GM18867 (cell line): ENCODE measurements at regions not wholly inside any gene's neighbourhood (a gene's known extent, or its start where the extent isn't known, plus 50 kb on each side); places are given as distances from the start of the nearest gene placed in this dataset.

Experiments used
- ATAC-seq: cut with Tn5 transposase; IDR thresholded peaks from one replicate; pipeline ENCODE4 v1.9.1; 2021; ENCODE audit warnings: mild to moderate bottlenecking, moderate library complexity; ENCODE audit not compliant: unreplicated experiment

GRCh38 chr2:60652832-60653340 lies 99.4 kb upstream of the BCL11A start:
- ATAC-seq = no peak

- no peak for ATAC-seq
Observed at GRCh38 chr2:60657673-60658072, 98.4 kb upstream of the PAPOLG start.

DNA sequence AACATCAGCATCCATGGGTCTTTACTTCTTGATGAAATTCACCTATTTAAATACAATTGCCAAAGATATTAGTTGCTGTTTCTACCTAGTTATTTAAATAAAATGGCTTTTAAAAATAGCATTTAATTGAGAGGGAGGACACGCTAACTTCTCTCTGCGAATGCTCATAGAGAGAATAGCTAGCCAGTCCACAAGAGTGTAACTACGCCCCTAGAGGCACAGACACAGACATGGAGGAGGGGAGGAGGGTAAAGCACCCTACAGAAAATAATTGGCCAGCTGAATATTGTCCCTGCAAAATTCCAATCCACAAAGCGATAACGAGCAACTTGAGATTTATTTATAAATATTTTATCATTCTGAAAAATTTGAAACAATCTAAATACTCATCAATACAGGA lies 97.0 kb upstream of the PAPOLG start:
- ATAC-seq = peak; percentile 50

DNA sequence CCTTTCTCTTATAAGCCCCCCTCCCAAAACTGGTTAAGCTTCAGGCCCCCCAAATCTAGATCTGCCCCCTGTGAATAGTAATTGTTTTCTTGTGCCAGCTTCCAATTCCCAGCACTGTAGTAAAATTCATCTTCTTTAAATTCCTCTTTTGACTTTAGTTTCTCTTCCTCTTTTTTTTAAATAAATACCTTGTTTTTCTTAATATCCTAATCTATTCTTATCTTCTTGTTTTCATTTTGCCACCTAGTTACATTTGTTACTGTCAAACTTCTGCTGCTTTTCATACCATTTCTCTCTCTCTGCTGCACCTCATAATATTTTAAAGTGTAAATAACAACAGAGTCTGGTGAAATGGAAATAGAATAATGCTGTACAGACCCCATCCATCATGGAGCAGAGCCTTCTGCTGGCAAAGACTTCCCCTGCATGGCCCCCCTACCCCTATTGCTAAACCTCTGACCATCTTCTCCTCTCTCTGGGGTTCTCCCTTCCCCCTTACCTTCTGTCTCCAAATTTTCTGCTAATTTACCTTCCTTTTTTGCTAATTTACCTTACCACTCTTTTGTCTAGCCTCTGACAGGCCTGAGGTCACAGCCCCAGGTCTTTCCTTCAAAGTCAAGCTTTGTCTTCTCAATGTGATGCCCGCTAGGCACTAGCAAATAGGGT lies 94.9 kb upstream of the PAPOLG start:
- no peak for ATAC-seq

GRCh38 chr2:60662781-60663180 lies 93.3 kb upstream of the PAPOLG start:
- ATAC-seq = no peak

- no peak for ATAC-seq
Observed at GRCh38 chr2:60671966-60672365, 84.1 kb upstream of the PAPOLG start.

- peak; percentile 97 for ATAC-seq
Observed at GRCh38 chr2:60674524-60675165, 81.4 kb upstream of the PAPOLG start.

DNA sequence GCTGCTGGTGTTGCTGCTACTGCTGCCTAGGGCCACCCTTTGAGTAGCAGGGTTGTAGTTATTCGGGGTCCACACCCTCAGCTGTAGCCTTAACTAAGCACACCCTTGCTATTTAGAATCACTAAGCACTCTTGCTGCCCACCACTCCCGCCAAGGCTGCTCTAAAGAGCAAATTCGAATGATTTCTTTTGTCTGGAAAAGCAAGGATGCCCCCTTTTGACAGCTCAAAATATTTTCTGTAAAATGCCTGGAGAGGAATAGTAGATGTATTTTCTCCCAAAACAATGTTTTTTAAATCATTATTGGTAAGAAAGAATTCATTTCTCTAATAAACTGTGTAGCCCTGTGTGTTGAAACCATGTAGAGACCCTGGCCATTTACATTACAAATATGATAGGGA lies 80.8 kb upstream of the PAPOLG start:
- no peak for ATAC-seq

GRCh38 chr2:60676706-60677330 lies 79.2 kb upstream of the PAPOLG start:
- no peak for ATAC-seq

- no peak for ATAC-seq
Observed at GRCh38 chr2:60677356-60677755, 78.7 kb upstream of the PAPOLG start.

GRCh38 chr2:60678551-60678950 lies 77.5 kb upstream of the PAPOLG start:
- ATAC-seq = no peak

DNA sequence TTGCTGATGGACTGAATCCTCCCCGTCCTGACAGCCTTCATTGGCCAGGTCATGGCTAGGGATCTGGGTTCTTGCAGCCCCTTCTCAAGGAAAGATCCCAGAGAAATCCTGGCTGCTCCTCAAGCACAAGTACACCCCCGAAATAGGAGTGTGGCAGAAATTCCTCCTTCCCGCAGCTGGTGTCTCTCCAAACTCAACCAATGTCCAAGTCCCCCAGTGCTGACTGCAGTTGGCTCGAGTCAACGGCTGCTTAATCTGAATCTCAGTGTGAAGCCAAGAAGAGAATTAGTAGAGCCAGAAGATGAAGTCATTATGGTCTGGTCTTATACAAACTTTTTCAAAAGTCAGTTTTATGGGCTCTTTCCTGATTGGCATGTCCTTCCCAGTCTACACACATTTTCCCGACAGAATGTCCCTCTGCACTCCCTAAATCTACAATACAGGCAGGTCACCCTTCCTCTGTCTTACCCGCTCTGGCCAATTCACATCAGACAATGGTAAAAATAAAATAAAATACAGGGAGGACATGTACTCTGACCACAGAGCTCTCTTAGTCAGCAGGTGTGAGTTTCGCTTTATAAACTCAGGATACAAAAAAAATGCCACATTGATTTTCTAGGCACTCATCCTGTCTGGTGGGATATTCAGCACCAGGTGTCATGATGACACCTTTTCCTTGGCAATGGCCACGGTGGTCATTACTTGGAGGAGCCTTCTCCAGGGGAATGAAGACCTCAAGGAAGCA lies 76.9 kb upstream of the PAPOLG start:
- peak; percentile 62 for ATAC-seq

- ATAC-seq = no peak
Observed at GRCh38 chr2:60693551-60693950, 62.5 kb upstream of the PAPOLG start.

- no peak for ATAC-seq
Observed at GRCh38 chr2:60695793-60696192, 60.3 kb upstream of the PAPOLG start.

DNA sequence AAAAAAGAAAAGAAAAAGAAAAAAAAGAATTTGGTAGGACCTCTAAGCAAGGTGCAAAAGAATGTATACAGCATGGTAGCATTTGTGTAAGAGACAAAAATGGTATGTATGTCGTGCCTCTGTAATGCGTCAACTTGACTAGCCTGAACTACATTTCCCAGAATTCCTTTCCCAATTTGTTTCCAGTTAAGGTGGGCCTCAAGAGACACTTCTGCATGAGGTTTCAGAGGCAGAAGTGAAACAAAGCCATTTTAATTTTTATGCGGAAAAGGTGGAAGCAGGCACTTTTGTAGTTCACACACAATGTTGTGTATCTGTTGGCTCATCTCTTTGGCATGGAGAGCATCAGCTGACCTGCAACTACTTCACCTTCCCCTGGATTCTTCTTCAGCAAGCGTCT lies 56.5 kb upstream of the PAPOLG start:
- ATAC-seq = no peak

GRCh38 chr2:60706021-60706420 lies 50.0 kb upstream of the PAPOLG start:
- no peak for ATAC-seq
